Gastrocnemius medialis (tissue), 4 donors: ENCODE measurements at regions not wholly inside any gene's neighbourhood (a gene's known extent, or its start where the extent isn't known, plus 50 kb on each side); places are given as distances from the start of the nearest gene placed in this dataset.

Experiments
- ATAC-seq, 2 donors: fragments of 150-250 bp; one replicate each; pipeline ENCODE4 v1.9.1; 2016
- DNase-seq, 2 donors: peaks; one replicate each; pipeline ENCODE4 v3.0.0-alpha.2; 2019
- H3K27ac ChIP-seq, 4 donors: fragments of 200-600 bp; sonication (generic); 1 replicate in 1 of 4; 2 replicates in 3 of 4; pipeline ENCODE4 v1.5.1; 2016 to 2018; ENCODE audit warnings: mild to moderate bottlenecking in 2 of 4, moderate library complexity in 1 of 4
- H3K27me3 ChIP-seq, 3 donors: fragments of 200-600 bp; sonication (generic) in 2 of 3; 1 replicate in 1 of 3; 2 replicates in 2 of 3; pipeline versions ENCODE4 v1.5.1 to v1.6.0; 2016 to 2019; ENCODE audit warnings: mild to moderate bottlenecking in 1 of 3, moderate library complexity in 1 of 3
- H3K36me3 ChIP-seq, 2 donors: fragments of 200-600 bp; sonication (generic) in 1 of 2; one replicate each; pipeline ENCODE4 v1.5.1; 2017 to 2018
- H3K4me1 ChIP-seq, 2 donors: fragments of 200-600 bp; sonication (generic) in 1 of 2; one replicate each; pipeline ENCODE4 v1.5.1; 2016 to 2017; ENCODE audit warnings: mild to moderate bottlenecking in 2 of 2
- H3K4me3 ChIP-seq, 4 donors: fragments of 200-600 bp; sonication (generic) in 3 of 4; 1 replicate in 1 of 4; 2 replicates in 3 of 4; pipeline ENCODE4 v1.5.1; 2016 to 2019; ENCODE audit warnings: mild to moderate bottlenecking in 2 of 4
- H3K9me3 ChIP-seq, 3 donors: fragments of 200-600 bp; sonication (generic) in 2 of 3; 1 replicate in 1 of 3; 2 replicates in 2 of 3; pipeline ENCODE4 v1.5.1; 2016 to 2019
- POLR2A ChIP-seq, 2 donors: fragments of 450-650 bp; IDR thresholded peaks; one replicate each; pipeline ENCODE4 v1.6.1; 2017; ENCODE audit warnings: antibody characterized with exemption in 2 of 2, mild to moderate bottlenecking in 2 of 2, moderate library complexity in 2 of 2
- in situ Hi-C, 4 donors: fragments of 200-750 bp; cut with MboI; loops; one replicate each; pipeline versions ENCODE4 v1.15.0 to v1.8.0; 2017; ENCODE audit warnings: low sequenced_read_pairs in 4 of 4
- intact Hi-C: fragments of 100-400 bp; cut with DNase I; formaldehyde crosslinking; loops from one replicate; pipeline ENCODE4 v1.15.1; 2023; ENCODE audit warnings: low total_unique reads
- TF ChIP-seq, protein P1 (sequence below), 5 experiments: fragments of 450-650 bp in 3 of 5; fragments of 200-600 bp in 2 of 5; sonication (generic) in 2 of 5; IDR thresholded peaks in 4 of 5; conservative IDR thresholded peaks in 1 of 5; 1 replicate in 4 of 5; 2 replicates in 1 of 5; pipeline ENCODE4 v1.5.1; 2016 to 2019; ENCODE audit warnings: antibody characterized with exemption in 5 of 5, mild to moderate bottlenecking in 3 of 5, moderate library complexity in 3 of 5

DNA sequence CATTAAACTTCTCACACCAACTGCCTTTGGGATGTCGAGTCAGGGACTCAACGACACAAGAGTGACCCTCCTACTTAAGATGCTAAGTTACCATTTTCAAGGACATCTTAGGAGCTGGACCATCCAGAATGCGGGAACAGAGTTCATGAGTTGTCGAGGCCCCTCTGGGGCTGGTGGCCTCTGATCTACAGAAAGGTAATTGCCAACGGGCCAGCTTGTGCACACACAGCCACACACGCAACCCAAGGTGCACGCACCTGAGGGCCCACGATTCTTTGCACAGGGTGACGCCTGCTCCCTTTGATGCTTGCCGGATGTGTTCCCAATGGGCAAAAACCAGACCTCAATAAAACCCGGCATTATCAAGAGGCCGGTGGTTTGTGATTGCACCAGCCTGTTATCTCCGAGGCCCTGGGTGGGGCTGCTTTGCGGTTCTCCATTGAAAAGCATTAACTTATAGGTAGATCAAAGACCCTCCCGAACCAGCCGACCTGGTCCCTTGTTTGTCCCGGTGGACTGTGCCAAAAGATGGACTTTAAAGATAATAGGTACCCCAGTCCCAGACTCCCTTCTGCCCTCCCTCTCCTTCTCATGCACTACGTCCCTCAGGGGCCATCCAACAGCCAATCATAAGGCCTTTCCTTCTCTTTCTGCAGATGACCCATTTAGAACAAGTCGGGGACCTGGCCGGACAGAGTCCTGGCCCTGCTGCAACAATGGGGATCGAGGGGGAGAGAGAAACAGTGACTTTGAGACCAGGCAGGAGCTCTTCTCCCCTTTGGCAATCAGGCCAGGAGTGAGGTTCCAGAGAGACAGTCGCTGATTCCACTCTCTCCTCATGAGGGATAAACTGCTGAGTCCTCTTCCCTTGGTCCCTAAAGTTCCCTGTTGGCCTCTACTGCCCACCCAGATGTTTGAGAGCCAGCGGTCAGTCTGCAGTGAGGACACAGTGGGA is 292.5 kb downstream of the SOX9 start:
- no peak for TF ChIP-seq POLR2A (IDR thresholded peaks at IDR 0.05)
- TF ChIP-seq, protein P1, sequence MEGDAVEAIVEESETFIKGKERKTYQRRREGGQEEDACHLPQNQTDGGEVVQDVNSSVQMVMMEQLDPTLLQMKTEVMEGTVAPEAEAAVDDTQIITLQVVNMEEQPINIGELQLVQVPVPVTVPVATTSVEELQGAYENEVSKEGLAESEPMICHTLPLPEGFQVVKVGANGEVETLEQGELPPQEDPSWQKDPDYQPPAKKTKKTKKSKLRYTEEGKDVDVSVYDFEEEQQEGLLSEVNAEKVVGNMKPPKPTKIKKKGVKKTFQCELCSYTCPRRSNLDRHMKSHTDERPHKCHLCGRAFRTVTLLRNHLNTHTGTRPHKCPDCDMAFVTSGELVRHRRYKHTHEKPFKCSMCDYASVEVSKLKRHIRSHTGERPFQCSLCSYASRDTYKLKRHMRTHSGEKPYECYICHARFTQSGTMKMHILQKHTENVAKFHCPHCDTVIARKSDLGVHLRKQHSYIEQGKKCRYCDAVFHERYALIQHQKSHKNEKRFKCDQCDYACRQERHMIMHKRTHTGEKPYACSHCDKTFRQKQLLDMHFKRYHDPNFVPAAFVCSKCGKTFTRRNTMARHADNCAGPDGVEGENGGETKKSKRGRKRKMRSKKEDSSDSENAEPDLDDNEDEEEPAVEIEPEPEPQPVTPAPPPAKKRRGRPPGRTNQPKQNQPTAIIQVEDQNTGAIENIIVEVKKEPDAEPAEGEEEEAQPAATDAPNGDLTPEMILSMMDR (IDR thresholded peaks at IDR 0.05 in 4 of 5, conservative IDR thresholded peaks at IDR 0.05 in 1 of 5), result no peak
- Histone ChIP-seq H3K36me3 (no peaks in the 10 kb centered on the region), H3K4me3 (no peak overlapping the region), H3K27me3 (peaks cover 0 to 6% (median 0%) of the 10 kb centered on the region in 3 donors), H3K27ac (no peak overlapping the region), H3K4me1 (no peaks in the 10 kb centered on the region), H3K9me3 (peaks cover 0 to 12% (median 0%) of the 10 kb centered on the region in 3 donors)
- in situ Hi-C loops (loop anchor here in 1 of 4 donors (25.0 kb wide), 1 partner anchor 251 kb away; no protein-coding TSS in a partner anchor), intact Hi-C loops (no loop called here)
- no peak for ATAC-seq
- no peak for DNase-seq

DNA sequence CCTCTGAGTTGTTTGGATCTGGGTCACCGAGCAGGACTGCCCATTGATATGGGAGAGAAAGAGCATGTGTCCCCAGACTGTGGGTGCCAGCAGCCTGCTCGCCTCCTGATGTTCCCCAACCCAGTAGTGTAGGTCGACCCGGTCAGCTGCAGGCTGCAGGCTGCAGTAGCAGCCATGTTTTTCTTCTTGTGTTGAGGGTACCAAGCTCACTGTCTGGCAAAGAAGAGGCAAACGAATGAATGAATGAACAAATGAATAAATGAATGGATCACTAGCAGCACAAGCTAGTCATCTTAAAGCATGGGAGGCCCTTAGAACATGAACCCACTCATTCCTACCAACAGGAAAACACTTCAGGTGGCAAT is 293.2 kb downstream of the SOX9 start:
- no peak for DNase-seq
- Histone ChIP-seq H3K27ac (no peak overlapping the region), H3K4me1 (no peaks in the 10 kb centered on the region), H3K9me3 (peaks cover 0 to 12% (median 0%) of the 10 kb centered on the region in 3 donors), H3K36me3 (no peaks in the 10 kb centered on the region), H3K27me3 (peaks cover 0 to 6% (median 0%) of the 10 kb centered on the region in 3 donors), H3K4me3 (no peak overlapping the region)
- intact Hi-C loops (no loop called here), in situ Hi-C loops (loop anchor here in 1 of 4 donors (25.0 kb wide), 1 partner anchor 252 kb away; no protein-coding TSS in a partner anchor)
- TF ChIP-seq, protein P1 (IDR thresholded peaks at IDR 0.05 in 4 of 5, conservative IDR thresholded peaks at IDR 0.05 in 1 of 5), result no peak
- TF ChIP-seq POLR2A (IDR thresholded peaks at IDR 0.05), result no peak
- ATAC-seq, result no peak

- TF ChIP-seq POLR2A (IDR thresholded peaks at IDR 0.05), result no peak
- TF ChIP-seq, protein P1 (IDR thresholded peaks at IDR 0.05 in 4 of 5, conservative IDR thresholded peaks at IDR 0.05 in 1 of 5), result no peak
- Histone ChIP-seq H3K27ac (no peak overlapping the region), H3K4me1 (no peaks in the 10 kb centered on the region), H3K27me3 (peaks cover 0 to 6% (median 0%) of the 10 kb centered on the region in 3 donors), H3K4me3 (no peak overlapping the region), H3K9me3 (peaks cover 0 to 12% (median 0%) of the 10 kb centered on the region in 3 donors), H3K36me3 (no peaks in the 10 kb centered on the region)
- intact Hi-C loops (no loop called here), in situ Hi-C loops (loop anchor here in 1 of 4 donors (25.0 kb wide), 1 partner anchor 253 kb away; no protein-coding TSS in a partner anchor)
- DNase-seq (no peak), ATAC-seq (no peak)
Measured at GRCh38 chr17:72414967-72415853, 294.4 kb downstream of the SOX9 start.

- Histone ChIP-seq H3K27me3 (peaks cover 0 to 6% (median 0%) of the 10 kb centered on the region in 3 donors), H3K27ac (no peak overlapping the region), H3K9me3 (peaks cover 0 to 12% (median 0%) of the 10 kb centered on the region in 3 donors), H3K4me3 (no peak overlapping the region), H3K4me1 (peaks cover 0 to 6% of the 10 kb centered on the region in 2 donors), H3K36me3 (no peaks in the 10 kb centered on the region)
- ATAC-seq (no peak), DNase-seq (no peak)
- TF ChIP-seq, protein P1 (IDR thresholded peaks at IDR 0.05 in 4 of 5, conservative IDR thresholded peaks at IDR 0.05 in 1 of 5), result no peak
- TF ChIP-seq POLR2A (IDR thresholded peaks at IDR 0.05), result no peak
- intact Hi-C loops, result no loop called here
- in situ Hi-C loops, result loop anchor here in 1 of 4 donors (25.0 kb wide), 1 partner anchor 254 kb away; no protein-coding TSS in a partner anchor
Measured at GRCh38 chr17:72416054-72416675, 295.3 kb downstream of the SOX9 start.
